GM19452 (cell line): ENCODE measurements at regions not wholly inside any gene's neighbourhood (a gene's known extent, or its start where the extent isn't known, plus 50 kb on each side); places are given as distances from the start of the nearest gene placed in this dataset.

ENCODE experiments used
- ATAC-seq: cut with Tn5 transposase; IDR thresholded peaks from one replicate; pipeline ENCODE4 v1.9.1; 2021; ENCODE audit not compliant: unreplicated experiment

DNA sequence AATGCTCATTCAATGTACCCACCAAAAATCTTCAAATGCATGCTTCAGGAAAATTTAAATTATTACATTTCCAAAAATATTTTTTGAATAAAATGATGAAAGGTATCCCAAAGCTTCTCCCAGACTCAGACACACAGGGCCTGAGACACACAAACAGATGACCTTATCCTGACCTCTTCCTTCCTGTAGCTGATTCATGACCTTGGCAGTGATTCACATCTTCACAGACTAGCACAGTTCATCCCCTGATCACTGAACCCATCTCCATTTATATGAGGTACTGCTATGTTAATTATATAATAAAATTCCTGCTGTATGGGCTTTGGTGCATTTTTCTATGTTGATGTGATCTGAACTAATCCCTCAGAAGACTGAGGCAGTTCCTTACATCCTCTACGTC, 265.0 kb upstream of the GLI3 start:
- no peak for ATAC-seq

DNA sequence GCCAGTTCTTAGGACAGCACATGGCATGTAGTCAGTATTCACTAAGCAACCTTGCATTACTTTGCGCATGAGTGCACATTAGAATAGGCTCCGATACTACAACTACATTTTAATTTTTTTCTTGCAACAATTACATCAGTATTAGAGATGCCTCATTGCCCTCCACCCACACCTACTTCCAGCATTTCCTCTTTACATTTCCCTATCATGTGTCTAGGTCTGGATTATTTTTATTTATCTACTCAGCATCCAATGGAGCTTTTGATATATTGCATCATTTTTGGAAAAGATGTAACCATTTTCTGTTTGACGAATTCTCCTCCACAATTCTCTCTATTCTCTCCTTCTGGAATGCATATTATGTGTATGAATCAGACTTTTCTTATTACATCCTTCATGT, 258.2 kb upstream of the GLI3 start:
- ATAC-seq = no peak

DNA sequence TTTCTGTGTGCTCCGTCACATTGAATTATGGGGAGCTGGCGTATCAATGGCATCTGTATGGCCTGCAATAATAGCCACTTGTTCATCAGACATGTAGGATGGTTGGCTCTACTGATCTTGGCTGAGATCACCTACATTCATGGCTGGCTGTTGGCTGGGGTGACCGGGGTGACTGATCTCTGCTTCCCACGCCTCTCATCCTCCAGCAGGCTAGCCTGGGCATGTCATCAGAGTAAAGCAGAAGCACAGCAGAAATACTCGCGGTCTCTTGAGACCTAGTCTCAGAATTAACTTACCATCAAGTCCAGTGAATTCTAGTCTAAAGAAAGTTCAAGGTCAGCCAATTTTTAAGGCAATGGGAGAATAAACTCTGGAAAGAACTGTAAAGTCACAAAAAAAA, 257.7 kb upstream of the GLI3 start:
- ATAC-seq = no peak

DNA sequence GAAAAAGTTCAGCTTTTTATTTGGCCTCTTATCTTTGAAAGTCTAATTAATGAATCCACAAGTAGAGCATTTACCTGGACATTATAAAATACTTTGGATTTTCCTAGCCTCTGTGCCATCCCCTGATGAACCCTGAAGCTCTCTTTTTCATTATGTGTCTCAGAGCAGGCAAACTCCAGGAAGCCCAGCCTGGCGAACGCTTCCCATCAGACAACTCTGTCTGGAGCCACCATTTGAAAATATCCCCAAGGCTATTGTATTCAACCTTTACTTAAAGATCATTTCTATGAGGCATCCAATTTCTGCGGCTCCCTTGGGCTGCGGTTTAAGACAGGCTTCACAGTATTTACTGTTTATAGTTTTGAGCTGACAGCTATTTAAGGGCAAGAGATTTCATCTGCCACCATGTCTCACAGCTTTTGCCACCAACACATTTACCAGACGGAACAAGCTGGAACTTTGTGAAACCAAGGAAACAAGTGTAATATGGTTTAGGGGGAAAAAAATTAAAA, 257.2 kb upstream of the GLI3 start:
- ATAC-seq = no peak

DNA sequence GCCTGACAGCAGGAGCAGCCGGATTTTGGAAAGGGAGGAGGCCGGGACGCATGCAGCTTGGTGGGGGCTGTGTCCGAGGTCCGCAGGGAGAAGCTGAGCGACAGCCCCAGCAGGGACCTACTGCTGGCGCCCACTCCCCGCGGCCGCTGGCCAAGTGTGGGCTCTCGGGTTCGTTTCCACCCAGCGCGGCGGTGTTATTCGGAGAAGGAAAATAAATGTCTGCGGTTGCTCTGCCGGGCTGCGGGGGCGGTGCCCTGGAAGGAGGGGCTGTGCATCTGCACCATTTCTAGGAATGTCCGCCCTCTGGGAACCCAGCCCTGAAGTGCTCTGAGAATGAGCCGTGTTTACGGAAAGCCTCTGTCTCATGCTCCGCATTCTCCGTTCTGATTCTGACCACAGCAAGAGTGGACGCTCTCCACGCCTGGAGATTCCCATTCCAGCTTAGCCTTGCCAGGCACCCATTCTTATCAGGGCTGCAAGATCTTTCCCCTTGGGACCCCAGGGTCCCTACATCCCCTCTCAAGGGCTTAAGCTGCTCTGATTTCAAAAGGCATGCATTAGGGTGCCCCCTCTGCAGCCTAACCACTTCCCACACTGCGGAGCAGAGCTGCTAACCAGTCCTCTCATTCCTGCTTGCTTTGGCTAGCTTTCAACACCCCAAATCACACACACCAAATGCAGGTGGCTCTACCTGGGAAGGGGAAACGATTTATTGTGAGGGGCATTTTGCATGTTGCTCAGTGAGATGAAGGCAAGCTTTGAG, 256.6 kb upstream of the GLI3 start:
- ATAC-seq = no peak

DNA sequence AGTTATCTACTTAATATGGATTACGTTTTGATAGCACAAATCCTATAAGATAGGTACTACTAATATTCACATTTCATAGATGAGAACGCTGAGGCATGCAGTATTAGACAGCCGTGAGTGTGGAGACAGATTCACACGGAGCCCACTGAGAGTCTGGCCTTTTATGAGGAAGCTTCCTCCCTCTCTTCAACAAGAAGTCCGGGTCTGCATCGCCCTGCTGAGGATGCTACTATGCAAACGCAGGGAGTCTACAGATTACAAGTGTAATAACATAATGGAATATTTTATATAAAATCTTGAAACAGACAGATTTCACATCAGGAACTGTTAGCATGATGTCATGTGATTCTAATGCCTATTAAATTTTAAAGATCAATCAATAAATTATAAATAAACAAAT, 255.9 kb upstream of the GLI3 start:
- ATAC-seq = no peak

DNA sequence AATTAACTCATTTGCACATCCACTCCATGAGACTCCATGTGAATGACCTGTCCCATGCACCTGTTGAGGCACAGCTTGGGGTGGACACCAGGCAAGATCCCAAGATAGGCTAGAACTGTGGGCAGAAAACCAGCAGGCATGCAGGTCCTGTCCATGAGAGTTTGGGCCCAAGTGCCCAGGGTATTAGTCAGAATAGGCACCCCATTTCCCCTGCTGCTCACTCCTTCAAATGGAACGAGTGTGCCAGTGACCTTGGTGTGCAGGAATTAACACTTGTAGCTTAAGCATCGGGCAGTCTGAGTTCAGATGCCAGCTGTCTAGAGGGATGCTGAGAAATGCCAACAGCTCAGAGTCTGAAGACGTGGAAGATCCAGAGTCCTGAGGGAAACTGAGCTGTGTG, 254.1 kb upstream of the GLI3 start:
- ATAC-seq = no peak

DNA sequence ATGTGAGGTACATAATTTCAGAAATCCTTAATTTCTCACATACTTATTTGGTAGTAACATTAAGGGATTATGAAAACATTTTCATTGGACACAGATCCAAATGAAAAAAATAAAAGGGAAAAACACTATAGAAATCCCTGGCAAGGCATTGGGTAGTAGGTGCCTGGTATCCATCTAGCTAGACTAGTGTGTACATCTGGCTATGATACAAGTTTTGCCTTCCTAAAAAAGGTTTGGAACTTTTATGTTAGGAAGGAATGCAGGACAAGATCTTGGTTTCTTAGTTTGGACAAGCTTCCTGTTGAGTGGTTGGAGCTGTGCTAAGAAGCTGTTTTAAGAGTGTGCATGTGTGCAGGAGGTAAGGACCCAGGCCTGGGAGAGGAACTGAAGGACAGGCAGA, 252.3 kb upstream of the GLI3 start:
- no peak for ATAC-seq

DNA sequence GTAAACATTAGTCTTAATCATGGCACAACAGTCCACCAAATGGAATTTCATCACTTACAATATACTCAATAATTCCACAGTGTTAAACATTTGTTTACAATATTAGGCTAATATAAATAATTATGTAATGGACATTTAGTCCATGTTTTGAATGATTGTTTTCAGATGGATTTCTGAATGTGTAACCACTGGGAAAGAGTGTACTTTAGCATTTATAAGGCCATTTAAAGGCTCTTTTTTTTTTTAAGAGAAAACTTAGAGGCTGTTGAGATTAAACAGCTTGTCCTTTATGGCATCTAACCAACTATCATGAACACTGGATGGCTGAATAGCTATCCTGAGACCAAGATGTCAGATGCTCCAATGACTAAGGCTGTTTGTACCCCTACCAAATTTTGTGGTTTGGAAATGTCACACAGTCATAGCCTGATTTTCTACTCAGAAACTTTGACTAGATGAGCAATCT, 248.3 kb upstream of the GLI3 start:
- ATAC-seq = no peak

DNA sequence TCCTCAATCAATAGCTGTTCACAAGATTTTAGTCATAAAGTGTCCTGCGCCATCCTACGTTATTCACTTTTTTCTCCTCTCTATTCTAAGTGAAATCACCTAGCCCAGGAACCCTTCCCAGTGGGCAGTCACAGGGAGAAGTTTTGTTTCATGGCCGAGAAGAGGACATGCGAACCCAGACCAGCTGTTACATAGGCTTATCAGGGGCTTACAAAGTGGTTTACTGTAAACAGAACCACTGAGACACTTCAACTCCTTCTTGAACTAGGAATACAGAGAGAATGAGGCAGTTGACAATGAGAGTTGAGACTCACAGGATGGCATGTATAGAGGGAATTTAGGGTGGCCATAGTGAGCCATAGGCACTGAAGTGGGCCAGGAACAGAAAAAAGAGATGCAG, 246.9 kb upstream of the GLI3 start:
- no peak for ATAC-seq

DNA sequence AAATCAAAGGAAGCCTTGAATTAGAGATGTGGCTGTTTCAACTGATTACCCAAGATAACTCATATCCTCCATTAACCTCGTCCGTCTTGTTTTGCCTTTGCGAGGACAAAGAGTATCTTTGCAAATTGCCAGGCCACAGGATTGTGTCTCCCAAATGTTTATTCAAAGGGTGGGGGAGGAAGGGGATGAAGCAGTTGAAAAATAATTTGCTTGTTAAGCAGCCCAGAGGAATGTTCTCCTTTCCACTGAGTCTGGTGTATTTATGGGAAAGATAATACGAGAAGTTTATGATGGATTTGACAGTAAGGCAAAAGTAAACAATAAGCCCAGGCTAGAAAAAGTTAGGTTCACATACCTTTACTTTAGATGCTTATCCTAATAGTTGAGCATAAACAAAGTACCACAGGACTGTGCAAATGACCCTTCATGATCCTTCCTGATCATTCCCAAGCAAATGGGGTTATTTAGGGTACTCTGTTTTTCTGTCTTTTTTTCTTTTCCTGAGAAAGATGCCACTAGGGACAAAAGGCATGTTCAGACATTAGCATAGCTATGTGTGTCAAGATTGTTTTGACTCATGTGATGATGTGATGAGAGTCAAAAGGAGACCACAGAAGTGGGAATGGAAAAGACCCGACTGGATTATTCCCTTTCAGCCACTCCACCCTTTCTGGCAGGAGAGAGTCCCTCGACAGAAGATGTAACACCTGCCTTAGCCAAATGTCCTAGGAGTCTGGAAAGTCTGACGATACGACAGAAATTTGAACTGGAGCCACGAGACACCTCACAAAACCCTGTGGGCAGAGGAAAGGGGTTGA, 243.0 kb upstream of the GLI3 start:
- no peak for ATAC-seq

DNA sequence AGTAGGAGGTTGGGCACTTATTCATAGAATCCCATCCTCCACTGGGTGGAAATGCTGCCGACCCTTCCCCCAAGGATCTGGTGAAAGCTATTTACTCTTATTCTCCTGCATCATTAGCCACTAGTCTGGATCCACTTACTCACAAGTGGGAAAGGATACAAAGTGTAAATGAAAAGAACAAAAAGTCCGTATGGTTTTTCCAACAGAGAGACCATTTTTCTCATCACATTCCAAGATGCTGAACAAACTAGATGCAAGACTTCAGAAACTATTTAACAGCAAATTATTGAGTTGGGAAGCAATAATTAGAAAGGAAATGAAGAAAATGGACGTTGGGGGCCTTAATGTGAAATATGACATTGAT, 242.4 kb upstream of the GLI3 start:
- ATAC-seq = no peak

DNA sequence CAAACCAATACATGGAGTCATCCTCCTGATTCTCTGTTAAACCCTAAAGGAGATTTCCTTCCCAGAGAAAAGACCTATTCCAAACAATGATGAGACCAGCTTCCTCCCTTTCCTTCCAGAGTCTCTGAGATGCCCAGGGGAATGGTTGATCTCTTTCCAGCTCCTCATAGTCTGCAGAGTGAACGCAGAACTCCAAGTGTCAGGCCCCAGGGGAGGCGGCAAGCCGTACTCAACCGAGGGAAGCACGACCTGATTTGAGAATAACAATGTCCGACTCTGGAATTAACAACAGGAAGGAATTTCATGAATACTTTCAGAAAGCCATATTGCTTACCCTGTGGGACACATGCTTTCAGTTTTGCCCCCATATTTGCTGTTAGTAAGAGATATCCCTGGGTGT, 241.7 kb upstream of the GLI3 start:
- no peak for ATAC-seq

DNA sequence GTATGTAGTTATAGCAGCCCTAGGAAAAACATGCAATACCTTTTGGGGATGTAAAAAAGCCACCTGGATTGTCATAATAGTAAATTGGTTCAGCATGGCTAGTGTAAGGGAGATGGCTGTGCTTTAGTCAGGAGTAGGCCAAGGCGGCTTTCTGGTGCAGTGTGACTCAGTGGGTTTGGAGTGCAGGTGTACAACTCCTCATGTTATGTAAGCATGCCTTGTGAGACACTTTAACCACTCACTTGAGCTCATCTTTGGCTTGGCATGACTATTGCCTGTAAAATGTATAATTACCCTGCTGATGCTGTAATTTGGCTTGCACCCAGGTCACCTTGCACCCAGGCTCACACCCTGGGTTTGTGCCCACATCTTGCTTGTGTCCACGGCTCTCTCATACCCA, 239.2 kb upstream of the GLI3 start:
- no peak for ATAC-seq

DNA sequence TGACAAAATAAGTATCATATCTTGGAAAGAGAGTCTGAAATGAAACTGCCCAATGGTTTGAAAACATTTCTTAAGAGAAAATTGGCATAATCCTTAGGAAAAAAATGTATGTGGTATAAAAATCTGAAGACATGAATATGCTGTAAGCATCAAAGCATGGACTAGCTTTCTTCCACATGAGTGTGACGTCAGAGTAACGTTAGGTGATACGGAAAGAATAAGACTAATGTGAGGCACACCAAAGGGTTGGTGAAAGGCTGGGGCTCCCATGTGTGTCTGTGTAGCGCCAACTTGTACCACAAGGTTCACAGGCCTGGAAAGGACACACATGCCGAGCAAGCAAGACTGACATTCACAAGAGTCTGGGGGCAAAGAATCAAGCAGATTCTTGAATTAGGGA, 238.1 kb upstream of the GLI3 start:
- no peak for ATAC-seq

DNA sequence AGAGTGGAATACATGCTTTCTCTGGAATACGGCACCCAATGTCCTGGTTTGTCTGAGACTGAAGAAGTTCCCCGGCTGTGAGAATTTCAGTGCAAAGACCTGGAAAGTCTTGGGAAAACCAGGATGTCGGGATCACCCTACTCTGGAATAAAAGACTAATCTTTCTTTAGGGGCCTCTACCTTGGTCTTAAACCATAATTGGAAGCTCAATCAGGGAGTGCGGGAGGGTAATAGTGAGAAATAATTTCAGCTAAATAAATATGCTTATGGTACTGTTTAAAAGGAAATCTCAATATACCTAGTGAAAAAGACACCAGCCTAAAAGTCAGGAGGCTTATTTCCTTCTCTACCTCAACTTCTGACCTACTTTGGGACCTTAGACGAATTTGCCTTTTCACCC, 236.1 kb upstream of the GLI3 start:
- ATAC-seq = no peak

DNA sequence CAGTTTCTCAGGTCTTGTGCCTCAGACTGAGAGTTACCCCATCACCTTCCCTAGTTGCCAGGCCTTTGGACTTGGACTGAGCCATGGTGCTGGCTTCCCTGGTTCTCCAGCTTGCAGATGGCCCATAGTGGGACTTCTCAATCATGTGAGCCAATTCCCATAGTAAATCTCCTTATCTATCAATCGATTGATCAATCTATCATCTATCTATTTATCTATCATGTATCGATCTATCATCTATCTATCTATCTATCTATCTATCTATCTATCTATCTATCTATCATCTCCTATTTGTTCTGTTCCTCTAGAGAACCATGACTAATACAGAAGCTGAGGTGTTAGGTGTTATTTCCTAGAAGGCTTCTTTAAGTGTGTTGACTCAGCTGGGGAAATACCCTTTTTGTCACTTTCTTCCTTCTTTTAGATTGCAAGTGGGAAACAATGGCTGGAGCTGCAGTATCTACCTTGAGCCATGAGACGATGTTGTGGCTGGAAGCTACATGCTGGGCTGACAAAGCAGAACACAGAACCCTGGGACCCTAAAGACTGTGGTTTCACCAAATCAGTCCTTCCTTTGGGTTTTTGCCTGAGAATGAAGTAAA, 234.7 kb upstream of the GLI3 start:
- ATAC-seq = no peak

DNA sequence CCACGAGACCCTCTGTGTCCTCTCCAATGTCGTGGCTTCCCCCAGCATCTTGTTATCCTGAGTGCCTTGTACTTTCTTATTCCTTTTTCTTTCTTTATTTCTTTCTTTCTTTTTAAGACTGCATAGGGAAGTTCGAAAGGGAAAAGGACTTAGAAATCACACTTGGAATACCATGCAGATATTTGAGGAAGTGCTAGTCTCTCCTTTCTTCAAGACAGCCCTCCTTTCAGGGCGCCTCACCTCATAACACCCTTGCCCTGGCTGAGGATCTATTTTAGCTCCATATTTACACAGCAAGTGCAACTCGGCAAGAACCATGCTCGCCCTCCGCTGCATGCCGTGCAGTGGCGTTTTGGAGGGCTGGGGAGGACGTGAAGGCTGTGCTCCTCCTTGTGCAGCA, 232.3 kb upstream of the GLI3 start:
- no peak for ATAC-seq

DNA sequence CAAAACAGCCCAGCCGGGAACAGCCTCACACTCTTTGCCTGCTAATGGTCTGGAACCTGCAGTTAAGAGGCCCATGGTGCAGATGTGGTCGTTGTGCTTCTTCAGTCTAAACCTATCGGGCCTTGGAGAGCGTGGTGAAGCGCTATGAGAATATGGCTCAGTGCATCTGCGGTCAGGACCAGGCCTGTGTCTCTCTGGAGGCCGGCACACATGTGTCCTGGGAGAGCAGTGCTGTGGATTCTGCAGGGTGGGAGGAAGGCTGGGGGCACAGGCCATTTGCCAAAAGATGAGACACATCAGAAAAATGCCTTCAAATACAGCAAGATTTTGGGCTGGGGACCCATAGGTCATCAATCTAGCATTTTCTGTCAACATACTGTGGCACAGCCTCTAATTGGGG, 231.5 kb upstream of the GLI3 start:
- no peak for ATAC-seq

DNA sequence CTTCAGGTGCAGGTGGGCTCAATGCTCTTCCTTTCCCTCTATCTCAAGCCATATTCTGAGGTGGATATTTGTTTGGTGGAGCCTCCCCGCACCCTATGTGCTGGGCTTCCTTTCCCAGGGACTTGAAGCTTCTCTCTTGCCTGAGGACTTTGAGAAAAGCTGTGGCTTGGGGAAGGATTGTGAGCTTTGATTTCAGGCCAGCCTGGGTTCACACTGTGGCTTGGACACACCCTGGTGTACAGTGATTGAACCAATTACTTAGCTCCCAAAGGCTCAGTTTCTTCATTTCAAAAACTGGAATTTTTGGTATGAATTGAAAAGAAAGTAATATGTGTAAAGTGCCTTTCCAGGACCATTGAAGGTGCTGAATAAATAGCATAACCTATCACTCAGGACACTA, 224.5 kb upstream of the GLI3 start:
- no peak for ATAC-seq

DNA sequence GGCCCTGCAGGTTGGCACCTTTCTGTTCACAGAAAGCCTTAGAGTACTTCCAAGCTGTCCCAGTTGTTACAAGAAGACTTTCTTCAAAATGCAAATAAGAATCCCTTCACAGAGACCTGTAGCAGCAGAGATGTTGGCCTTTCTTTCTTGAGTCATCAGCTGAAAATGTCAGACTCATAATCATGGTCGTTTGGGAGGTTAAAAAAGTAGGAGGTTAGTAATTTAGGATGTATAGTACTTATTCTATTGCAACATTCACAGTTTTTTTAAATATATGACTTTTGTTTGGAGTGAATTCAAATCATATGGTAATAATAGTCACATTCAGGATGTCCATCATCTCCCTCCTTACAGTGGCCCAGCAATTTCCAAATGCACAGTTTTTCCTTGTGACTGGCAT, 223.9 kb upstream of the GLI3 start:
- ATAC-seq = no peak

DNA sequence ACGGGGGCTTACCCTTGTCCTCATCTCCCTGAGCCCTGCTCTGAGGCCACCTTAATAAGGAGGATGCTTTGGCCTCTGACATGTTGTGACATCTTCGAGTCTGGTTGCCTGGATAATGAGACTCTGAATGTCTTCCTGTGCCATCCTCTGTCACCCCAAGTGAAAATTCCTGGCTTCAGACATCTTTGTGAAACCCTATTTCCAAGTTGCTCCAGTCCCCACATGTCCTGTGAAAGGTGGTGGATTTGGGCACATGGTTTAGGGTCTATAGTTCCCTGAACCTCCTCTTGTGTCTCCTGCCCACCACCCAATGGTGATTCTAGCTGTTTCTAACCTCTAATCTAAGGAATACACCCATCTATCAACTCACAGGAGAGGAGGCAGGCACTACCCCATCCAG, 223.1 kb upstream of the GLI3 start:
- ATAC-seq = no peak
